ENCODE measurements at regions not wholly inside any gene's neighbourhood (a gene's known extent, or its start where the extent isn't known, plus 50 kb on each side); places are given as distances from the start of the nearest gene placed in this dataset.

DNA sequence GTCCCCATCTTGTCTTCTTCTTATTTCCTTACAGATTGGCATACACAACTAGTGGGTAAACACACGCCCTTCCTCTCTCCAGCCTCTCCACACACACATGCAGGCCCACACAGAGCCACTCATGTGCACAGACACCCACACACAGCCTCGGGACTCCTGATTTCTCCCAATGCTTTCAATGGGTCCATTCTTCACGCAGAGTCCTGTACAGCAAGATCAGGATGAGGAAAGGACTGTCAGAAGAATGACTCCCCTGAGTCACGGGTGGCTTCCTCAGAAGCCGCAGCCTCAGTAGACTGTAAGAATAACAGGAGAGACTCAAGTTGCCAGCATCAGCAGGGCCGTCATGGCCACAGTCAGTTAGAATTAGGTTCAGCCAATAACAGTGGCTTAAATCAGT lies 109.1 kb upstream of the GLI2 start (continued):
- TF ChIP-seq, protein P1, sequence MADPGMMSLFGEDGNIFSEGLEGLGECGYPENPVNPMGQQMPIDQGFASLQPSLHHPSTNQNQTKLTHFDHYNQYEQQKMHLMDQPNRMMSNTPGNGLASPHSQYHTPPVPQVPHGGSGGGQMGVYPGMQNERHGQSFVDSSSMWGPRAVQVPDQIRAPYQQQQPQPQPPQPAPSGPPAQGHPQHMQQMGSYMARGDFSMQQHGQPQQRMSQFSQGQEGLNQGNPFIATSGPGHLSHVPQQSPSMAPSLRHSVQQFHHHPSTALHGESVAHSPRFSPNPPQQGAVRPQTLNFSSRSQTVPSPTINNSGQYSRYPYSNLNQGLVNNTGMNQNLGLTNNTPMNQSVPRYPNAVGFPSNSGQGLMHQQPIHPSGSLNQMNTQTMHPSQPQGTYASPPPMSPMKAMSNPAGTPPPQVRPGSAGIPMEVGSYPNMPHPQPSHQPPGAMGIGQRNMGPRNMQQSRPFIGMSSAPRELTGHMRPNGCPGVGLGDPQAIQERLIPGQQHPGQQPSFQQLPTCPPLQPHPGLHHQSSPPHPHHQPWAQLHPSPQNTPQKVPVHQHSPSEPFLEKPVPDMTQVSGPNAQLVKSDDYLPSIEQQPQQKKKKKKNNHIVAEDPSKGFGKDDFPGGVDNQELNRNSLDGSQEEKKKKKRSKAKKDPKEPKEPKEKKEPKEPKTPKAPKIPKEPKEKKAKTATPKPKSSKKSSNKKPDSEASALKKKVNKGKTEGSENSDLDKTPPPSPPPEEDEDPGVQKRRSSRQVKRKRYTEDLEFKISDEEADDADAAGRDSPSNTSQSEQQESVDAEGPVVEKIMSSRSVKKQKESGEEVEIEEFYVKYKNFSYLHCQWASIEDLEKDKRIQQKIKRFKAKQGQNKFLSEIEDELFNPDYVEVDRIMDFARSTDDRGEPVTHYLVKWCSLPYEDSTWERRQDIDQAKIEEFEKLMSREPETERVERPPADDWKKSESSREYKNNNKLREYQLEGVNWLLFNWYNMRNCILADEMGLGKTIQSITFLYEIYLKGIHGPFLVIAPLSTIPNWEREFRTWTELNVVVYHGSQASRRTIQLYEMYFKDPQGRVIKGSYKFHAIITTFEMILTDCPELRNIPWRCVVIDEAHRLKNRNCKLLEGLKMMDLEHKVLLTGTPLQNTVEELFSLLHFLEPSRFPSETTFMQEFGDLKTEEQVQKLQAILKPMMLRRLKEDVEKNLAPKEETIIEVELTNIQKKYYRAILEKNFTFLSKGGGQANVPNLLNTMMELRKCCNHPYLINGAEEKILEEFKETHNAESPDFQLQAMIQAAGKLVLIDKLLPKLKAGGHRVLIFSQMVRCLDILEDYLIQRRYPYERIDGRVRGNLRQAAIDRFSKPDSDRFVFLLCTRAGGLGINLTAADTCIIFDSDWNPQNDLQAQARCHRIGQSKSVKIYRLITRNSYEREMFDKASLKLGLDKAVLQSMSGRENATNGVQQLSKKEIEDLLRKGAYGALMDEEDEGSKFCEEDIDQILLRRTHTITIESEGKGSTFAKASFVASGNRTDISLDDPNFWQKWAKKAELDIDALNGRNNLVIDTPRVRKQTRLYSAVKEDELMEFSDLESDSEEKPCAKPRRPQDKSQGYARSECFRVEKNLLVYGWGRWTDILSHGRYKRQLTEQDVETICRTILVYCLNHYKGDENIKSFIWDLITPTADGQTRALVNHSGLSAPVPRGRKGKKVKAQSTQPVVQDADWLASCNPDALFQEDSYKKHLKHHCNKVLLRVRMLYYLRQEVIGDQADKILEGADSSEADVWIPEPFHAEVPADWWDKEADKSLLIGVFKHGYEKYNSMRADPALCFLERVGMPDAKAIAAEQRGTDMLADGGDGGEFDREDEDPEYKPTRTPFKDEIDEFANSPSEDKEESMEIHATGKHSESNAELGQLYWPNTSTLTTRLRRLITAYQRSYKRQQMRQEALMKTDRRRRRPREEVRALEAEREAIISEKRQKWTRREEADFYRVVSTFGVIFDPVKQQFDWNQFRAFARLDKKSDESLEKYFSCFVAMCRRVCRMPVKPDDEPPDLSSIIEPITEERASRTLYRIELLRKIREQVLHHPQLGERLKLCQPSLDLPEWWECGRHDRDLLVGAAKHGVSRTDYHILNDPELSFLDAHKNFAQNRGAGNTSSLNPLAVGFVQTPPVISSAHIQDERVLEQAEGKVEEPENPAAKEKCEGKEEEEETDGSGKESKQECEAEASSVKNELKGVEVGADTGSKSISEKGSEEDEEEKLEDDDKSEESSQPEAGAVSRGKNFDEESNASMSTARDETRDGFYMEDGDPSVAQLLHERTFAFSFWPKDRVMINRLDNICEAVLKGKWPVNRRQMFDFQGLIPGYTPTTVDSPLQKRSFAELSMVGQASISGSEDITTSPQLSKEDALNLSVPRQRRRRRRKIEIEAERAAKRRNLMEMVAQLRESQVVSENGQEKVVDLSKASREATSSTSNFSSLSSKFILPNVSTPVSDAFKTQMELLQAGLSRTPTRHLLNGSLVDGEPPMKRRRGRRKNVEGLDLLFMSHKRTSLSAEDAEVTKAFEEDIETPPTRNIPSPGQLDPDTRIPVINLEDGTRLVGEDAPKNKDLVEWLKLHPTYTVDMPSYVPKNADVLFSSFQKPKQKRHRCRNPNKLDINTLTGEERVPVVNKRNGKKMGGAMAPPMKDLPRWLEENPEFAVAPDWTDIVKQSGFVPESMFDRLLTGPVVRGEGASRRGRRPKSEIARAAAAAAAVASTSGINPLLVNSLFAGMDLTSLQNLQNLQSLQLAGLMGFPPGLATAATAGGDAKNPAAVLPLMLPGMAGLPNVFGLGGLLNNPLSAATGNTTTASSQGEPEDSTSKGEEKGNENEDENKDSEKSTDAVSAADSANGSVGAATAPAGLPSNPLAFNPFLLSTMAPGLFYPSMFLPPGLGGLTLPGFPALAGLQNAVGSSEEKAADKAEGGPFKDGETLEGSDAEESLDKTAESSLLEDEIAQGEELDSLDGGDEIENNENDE (IDR thresholded peaks at IDR 0.05; ENCODE audit: insufficient replicate concordance, low read length) = no peak
- TF ChIP-seq EP300 (IDR thresholded peaks at IDR 0.05; ENCODE audit: borderline replicate concordance in 1 of 2, low read depth in 2 of 2, low read length in 2 of 2) (no peak), SAP30 (IDR thresholded peaks at IDR 0.05; ENCODE audit: insufficient read depth, insufficient replicate concordance, low read length) (no peak), TAF1 (IDR thresholded peaks at IDR 0.05; ENCODE audit: low read depth, low read length) (no peak), SP1 (IDR thresholded peaks at IDR 0.05; ENCODE audit: low read depth, low read length) (no peak), GTF2F1 (IDR thresholded peaks at IDR 0.05; ENCODE audit: borderline replicate concordance, low read depth, low read length) (no peak), HDAC2 (IDR thresholded peaks at IDR 0.05; ENCODE audit: borderline replicate concordance in 1 of 2, low read depth in 2 of 2, low read length in 2 of 2) (no peak), CEBPB (IDR thresholded peaks at IDR 0.05; ENCODE audit: low read depth, low read length) (no peak), POU5F1 (IDR thresholded peaks at IDR 0.05; ENCODE audit: low read depth, low read length) (no peak), PHF8 (conservative IDR thresholded peaks at IDR 0.05; ENCODE audit: low read depth, low read length) (no peak)
- TF ChIP-seq, protein P2, sequence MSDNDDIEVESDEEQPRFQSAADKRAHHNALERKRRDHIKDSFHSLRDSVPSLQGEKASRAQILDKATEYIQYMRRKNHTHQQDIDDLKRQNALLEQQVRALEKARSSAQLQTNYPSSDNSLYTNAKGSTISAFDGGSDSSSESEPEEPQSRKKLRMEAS (IDR thresholded peaks at IDR 0.05) = no peak
